Rectal smooth muscle tissue (tissue), 1 donor: ENCODE measurements at regions not wholly inside any gene's neighbourhood (a gene's known extent, or its start where the extent isn't known, plus 50 kb on each side); places are given as distances from the start of the nearest gene placed in this dataset.
"Not testable (repeated sequence)": the region's sequence is repeated elsewhere in the genome, so short reads cannot be mapped to it uniquely, and the experiment has no call there.

Experiments used
- H3K27ac ChIP-seq: one replicate; pipeline ENCODE4 v1.7.0; 2013; ENCODE audit warnings: low read depth, low read length, inconsistent platforms
- H3K27me3 ChIP-seq: one replicate; pipeline ENCODE4 v1.7.0; 2013; ENCODE audit warnings: low read length; ENCODE audit not compliant: control insufficient read depth, insufficient read depth
- H3K36me3 ChIP-seq: one replicate; pipeline ENCODE4 v1.7.0; 2013; ENCODE audit warnings: low read length; ENCODE audit not compliant: control insufficient read depth, insufficient read depth
- H3K4me1 ChIP-seq: one replicate; pipeline ENCODE4 v1.7.0; 2013; ENCODE audit warnings: low read length; ENCODE audit not compliant: control insufficient read depth, insufficient read depth
- H3K4me3 ChIP-seq: one replicate; pipeline ENCODE4 v1.7.0; 2013; ENCODE audit warnings: low read length
- H3K9ac ChIP-seq: one replicate; pipeline ENCODE4 v1.7.0; 2013; ENCODE audit warnings: low read length

DNA sequence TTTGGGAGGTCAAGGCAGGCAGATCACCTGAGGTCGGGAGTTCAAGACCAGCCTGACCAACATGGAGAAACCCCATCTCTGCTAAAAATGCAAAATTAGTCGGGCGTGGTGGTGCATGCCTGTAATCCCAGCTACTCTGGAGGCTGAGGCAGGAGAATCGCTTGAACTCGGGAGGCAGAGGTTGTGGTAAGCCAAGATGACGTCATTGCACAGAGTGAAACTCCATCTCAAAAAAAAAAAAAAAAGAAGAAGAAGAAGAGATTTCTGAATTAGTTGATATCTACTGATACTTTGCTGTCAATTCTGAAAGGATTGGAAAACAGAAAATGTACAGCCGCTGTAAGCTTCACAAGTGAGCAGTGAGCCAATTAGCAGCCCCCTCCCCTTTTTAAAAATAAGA, 144.4 kb upstream of the RREB1 start:
- H3K27ac ChIP-seq, H3K4me1 ChIP-seq, H3K36me3 ChIP-seq, H3K9ac ChIP-seq, H3K4me3 ChIP-seq, H3K27me3 ChIP-seq: not testable (repeated sequence)

DNA sequence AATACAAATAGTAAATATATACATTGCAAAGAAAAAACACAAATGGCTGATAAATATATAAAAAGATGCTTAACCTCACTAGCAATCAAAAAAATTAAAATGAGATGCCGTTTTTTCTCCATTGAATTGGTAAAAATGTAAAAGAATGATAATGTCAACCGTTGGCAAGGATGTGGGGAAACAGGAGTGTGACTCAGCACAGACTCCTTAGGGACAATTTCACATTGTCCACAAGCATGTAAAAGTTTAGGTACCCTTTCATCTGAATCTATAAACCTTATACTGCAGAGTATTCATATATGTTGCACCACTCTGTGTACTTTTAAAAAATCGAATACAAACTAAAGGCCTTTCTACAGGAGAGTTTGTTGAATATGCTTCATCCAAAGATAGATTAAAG, 143.1 kb upstream of the RREB1 start:
- no peak overlapping the region for H3K27ac ChIP-seq
- no peak overlapping the region for H3K4me3 ChIP-seq
- no peaks in the 10 kb centered on the region for H3K27me3 ChIP-seq
- H3K36me3 ChIP-seq: no peaks in the 10 kb centered on the region
- H3K4me1 ChIP-seq: no peaks in the 10 kb centered on the region
- H3K9ac ChIP-seq: no peak overlapping the region

DNA sequence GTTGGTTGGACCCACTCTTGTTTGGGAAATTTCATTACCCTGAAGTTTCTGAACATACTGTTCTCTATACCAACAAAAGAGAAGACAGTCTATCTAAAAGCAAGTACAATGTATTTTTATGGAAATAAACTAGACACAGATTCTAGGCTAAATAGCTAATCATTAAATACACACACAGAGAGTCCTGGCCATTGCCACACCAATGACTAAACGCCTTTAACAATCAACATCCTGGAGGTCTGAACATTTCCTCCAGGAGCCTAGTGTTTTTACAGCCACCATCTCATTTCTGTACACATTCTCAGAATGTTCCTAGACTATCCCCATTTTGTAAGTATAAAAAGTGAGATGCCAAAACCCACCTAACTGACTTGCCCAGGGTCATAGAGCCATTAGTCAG, 141.6 kb upstream of the RREB1 start:
- Histone ChIP-seq H3K27me3 (no peaks in the 10 kb centered on the region), H3K27ac (no peak overlapping the region), H3K4me3 (no peak overlapping the region), H3K9ac (no peak overlapping the region), H3K36me3 (no peaks in the 10 kb centered on the region), H3K4me1 (no peaks in the 10 kb centered on the region)

DNA sequence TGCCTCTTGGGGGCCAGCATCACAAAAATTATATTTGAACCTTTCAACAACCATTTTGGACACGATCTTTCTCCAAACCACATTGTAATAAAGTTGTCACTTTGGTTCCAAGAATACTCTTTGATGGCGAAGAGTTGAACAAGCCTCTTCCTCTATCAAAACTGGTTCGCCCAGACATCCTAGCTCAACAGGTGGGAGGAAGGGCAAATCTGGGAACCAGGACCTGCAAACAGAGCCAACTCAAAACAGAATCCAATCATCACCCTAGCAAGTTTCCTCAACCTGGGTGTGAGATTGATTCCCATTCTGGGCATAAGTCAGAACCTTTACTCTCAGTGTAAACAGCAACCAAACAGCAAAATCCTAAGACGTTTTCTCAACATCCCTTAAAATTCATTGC, 141.2 kb upstream of the RREB1 start:
- no peaks in the 10 kb centered on the region for H3K4me1 ChIP-seq
- H3K4me3 ChIP-seq: no peak overlapping the region
- no peak overlapping the region for H3K27ac ChIP-seq

DNA sequence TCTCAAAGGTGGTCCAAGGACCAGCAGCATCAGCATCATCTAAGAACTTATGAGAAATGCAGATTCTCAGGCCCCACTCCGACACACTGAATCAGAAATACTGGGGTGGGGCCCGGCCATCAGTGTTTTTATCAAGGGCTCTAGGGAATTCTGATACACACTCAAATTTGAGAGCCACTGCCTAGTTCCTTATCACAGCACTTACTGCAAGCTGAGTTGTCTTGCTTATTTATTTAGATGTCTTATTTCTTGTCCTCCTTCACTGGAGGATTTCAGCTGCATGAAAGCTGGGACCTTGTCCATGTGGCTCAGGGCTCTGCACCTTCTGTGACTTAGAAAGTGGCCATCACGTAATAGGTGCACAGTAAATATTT, 139.4 kb upstream of the RREB1 start:
- H3K9ac ChIP-seq: no peak overlapping the region
- no peak overlapping the region for H3K4me3 ChIP-seq
- no peaks in the 10 kb centered on the region for H3K4me1 ChIP-seq
- H3K27me3 ChIP-seq: no peaks in the 10 kb centered on the region
- H3K27ac ChIP-seq: no peak overlapping the region
- H3K36me3 ChIP-seq: no peaks in the 10 kb centered on the region

More for the DNA sequence above, 141.2 kb upstream of the RREB1 start:
- Histone ChIP-seq H3K9ac (no peak overlapping the region), H3K36me3 (no peaks in the 10 kb centered on the region), H3K27me3 (no peaks in the 10 kb centered on the region)

DNA sequence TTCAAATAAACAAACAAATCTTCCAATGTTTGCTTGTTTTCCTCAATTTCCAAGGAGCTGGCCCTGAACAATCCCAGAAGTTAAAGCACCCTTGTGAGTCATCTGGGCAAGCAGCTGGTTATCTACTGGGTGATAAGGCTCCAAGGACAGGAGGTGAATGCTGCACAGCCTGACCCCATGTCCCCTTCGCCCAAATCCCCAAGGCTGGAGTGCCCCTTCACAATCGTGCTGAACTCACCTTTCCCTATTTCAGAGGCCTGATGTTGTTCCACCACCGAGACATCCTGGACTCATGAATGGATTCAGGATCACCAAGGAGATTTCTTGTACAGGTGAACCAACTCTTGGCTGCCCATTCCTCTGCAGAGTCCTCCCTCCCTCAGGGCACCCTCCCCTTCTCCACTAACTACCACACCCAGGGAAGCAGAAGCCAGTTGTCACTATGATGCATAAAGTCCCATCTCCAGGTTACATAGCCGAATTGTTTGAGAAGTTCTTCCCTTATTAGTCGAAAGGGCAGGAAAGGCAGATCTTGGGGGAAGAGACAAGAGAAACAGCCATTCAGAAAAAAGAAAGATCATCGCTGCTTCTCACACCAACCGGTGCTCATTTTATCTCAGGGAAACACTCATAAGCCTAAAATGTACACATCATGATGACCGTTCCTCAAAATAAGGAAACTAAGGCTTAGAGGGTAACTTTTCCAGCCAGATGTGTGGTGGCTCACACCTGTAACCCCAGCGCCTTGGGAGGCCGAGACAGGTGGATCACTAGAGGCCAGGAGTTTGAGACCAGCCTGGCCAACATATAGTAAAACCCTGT, 138.8 kb upstream of the RREB1 start:
- H3K9ac ChIP-seq: no peak overlapping the region

DNA sequence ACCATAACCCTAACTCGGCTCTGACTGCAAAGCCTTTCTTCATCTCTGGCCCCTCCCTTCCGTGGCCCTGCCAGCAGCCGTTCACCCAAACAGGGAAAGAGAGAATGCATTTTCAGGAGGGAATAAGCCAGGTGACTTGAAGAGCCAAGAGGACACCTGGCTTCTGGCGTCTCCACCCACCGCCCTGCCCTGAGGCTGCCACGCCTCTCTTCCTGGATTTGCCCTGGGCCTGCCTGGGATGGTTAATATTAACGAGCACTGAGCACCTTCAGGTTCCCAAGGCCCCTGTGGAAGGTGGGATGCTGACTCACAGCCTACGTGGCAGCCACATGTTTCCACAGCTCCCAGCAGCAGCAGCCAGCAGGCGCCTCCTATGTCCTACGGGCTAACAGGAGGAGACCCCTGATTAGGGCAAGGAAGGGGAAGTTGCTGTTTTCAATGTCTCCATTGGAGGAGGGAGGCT, 138.0 kb upstream of the RREB1 start:
- no peak overlapping the region for H3K9ac ChIP-seq
- no peaks in the 10 kb centered on the region for H3K36me3 ChIP-seq
- H3K27me3 ChIP-seq: no peaks in the 10 kb centered on the region
- no peaks in the 10 kb centered on the region for H3K4me1 ChIP-seq
- H3K27ac ChIP-seq: no peak overlapping the region
- no peak overlapping the region for H3K4me3 ChIP-seq

More for the DNA sequence above, 138.8 kb upstream of the RREB1 start:
- H3K27me3 ChIP-seq: no peaks in the 10 kb centered on the region
- no peaks in the 10 kb centered on the region for H3K36me3 ChIP-seq
- no peaks in the 10 kb centered on the region for H3K4me1 ChIP-seq
- H3K27ac ChIP-seq: no peak overlapping the region
- no peak overlapping the region for H3K4me3 ChIP-seq

DNA sequence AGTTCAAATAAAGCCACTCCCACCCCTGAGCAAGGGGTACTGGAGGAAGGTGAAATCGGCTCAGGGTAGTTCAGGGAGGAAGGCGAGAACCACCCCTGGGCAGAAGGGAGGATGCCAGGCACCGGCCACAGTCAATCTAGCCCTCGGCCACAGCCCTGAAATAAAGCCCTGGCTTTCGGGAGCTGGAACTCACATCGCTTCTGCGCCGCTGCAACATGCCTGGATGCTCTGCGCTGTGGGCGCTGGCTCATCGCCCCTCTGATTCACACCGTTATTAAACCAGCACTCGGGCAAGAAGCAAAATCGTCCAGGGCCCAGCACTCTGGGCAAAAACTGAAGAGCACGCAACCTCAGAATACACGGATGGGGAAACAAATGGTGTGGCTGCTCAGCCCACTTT, 136.9 kb upstream of the RREB1 start:
- Histone ChIP-seq H3K27ac (no peak overlapping the region), H3K36me3 (no peaks in the 10 kb centered on the region), H3K4me3 (no peak overlapping the region), H3K4me1 (no peaks in the 10 kb centered on the region), H3K27me3 (no peaks in the 10 kb centered on the region), H3K9ac (no peak overlapping the region)

DNA sequence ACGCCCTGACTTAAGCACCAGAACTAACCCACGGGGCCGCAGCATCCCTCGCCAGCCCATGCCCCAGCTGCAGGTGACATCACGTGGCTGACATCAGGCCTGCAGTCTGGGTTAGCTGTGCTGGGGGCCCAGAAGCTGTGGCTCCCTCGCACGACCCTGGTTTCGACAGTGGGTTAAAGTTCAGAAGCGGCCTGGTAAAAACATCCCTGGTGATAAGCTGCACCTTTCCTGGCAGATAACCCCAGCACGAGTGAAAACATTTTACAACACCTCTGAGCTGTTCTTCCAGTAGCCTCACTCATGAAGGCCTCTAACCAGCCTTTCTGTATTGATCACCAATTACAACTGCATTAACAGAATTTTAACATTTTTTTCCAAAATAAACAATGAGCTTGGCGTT, 136.4 kb upstream of the RREB1 start:
- no peaks in the 10 kb centered on the region for H3K4me1 ChIP-seq
- no peak overlapping the region for H3K9ac ChIP-seq
- no peak overlapping the region for H3K27ac ChIP-seq
- no peaks in the 10 kb centered on the region for H3K27me3 ChIP-seq
- H3K4me3 ChIP-seq: no peak overlapping the region
- no peaks in the 10 kb centered on the region for H3K36me3 ChIP-seq

DNA sequence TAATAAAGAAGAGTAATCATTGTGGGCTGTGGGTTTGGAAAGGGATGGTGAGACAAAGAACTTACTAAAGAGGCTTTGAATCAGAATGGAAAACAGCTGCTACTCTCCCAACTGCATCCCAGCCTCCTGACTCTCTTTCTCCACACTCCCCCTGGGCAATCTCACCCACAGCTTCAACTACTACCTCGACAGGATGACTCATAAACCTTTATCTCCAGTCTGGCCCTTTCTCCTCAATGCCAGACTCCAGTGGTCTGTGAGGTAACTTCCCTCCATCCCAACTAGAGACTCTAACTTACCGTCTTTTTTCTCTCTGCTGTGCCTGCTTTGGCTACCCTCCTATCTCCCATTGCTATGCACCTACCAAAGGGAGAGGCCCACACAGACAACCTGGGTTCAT, 135.3 kb upstream of the RREB1 start:
- H3K27ac ChIP-seq: no peak overlapping the region
- H3K36me3 ChIP-seq: no peaks in the 10 kb centered on the region
- no peaks in the 10 kb centered on the region for H3K27me3 ChIP-seq
- no peak overlapping the region for H3K4me3 ChIP-seq
- H3K9ac ChIP-seq: no peak overlapping the region
- H3K4me1 ChIP-seq: no peaks in the 10 kb centered on the region

DNA sequence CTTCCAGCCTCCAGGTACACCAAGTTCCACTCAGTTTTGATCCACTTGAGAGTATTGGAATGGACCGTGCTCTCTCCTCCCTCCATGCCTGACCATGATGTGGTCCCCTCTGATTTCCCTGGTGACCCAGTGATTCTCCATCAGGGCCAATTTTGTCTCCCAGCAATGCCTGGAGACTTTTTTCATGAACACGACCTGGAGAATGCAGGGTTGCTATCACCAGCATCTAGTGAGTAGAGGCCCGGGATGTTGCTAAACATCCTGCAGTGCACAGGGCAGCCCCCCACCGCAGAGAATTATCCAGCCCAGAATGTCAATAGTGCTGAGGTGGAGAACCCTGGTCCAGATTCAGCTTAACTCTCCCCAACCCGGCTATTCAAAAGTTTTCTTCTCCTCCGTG, 134.0 kb upstream of the RREB1 start:
- H3K27me3 ChIP-seq: no peaks in the 10 kb centered on the region
- no peak overlapping the region for H3K9ac ChIP-seq
- no peak overlapping the region for H3K4me3 ChIP-seq
- H3K36me3 ChIP-seq: no peaks in the 10 kb centered on the region
- H3K27ac ChIP-seq: no peak overlapping the region
- H3K4me1 ChIP-seq: no peaks in the 10 kb centered on the region

DNA sequence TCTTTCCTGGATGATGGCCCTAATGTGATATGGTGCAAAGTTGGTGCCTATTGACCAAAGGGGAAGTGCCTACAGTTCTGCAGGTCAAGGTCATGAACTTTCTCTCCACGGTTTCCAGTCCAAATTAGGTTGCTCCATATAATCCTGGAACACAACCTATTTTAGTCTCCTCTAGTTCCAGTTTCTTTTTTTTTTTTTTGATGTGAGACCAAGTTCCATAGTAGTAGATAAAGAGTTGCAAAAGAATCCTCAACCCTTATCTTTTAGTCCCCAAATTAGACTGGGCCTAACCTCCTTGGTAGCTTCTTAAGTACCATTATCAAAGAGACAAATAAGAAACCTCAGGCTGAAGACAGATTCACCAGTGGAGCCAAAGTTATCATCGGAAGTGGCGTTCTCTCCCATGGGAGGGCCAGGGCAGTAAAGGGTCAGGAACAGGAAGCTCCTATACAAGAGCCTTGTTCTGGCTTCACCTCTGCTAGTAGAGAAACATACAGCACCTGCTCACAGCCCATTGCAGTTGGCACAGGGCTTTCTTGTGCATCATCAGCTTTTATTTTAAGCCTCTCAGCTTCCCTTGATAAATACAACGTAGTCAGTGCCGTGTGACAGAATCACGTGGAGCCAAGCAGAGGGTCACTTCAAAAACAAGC, 132.2 kb upstream of the RREB1 start:
- no peak overlapping the region for H3K27ac ChIP-seq
- H3K9ac ChIP-seq: no peak overlapping the region
- H3K4me3 ChIP-seq: no peak overlapping the region
- no peaks in the 10 kb centered on the region for H3K4me1 ChIP-seq
- no peaks in the 10 kb centered on the region for H3K27me3 ChIP-seq
- no peaks in the 10 kb centered on the region for H3K36me3 ChIP-seq

DNA sequence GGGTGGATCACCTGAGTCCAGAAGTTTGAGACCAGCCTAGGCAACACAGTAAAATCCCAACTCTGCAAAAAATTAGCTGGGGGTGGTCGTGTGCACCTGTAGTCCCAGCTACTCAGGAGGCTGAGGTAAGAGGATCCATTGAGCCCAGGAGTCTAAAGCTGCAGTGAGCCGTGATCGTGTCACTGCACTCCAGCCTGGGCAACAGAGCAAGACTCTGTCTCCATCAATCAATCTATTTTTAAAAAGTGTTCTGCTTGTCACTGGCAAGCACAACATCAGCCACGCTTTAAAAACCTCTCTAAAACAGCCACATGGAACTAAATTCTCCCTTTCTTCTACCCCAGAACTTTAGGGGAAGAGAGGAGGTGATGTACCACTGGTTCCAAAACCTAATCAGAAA, 131.6 kb upstream of the RREB1 start:
- H3K36me3 ChIP-seq: no peaks in the 10 kb centered on the region
- H3K4me1 ChIP-seq: no peaks in the 10 kb centered on the region
- no peak overlapping the region for H3K4me3 ChIP-seq
- H3K27ac ChIP-seq: no peak overlapping the region
- no peaks in the 10 kb centered on the region for H3K27me3 ChIP-seq
- no peak overlapping the region for H3K9ac ChIP-seq
